Right lobe of liver (tissue), 4 donors: ENCODE measurements at regions not wholly inside any gene's neighbourhood (a gene's known extent, or its start where the extent isn't known, plus 50 kb on each side); places are given as distances from the start of the nearest gene placed in this dataset.

Experiments used
- POLR2A ChIP-seq: fragments of 450-650 bp; IDR thresholded peaks from one replicate; pipeline ENCODE4 v1.6.1; 2017; ENCODE audit warnings: antibody characterized with exemption, mild to moderate bottlenecking
- TF ChIP-seq, protein P1 (sequence below), 4 donors: fragments of 200-600 bp in 3 of 4; fragments of 450-650 bp in 1 of 4; IDR thresholded peaks; one replicate each; pipeline versions ENCODE4 v1.5.1 to v1.8.0; 2016 to 2022; ENCODE audit warnings: antibody characterized with exemption in 4 of 4, mild to moderate bottlenecking in 2 of 4
- donor health status: DM: no; HTN: no; CAD: no.
- donor health status: DM: no; HTN: no; CAD: no.
- donor health status: DM: no; HTN: yes; CAD: no.

DNA sequence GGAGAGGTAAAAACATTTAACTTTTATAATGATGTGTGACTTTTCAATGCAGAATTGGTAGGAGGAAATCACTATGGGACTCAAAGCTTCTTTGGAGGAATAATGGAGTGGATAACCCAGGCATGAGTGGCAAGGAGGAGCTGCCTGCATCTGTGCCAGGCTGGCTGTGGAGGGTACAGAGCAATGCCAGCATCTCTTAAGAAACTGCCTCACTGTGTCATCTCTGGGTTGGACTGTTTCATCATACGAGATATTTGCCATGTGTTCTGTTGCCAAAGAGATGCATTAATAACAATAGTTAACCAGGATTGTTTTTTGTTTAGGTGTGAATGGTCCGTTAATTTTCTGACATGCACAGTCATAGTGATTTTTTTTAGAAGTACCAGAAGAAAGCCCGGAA, 183.7 kb upstream of the NTF3 start:
- TF ChIP-seq, protein P1, sequence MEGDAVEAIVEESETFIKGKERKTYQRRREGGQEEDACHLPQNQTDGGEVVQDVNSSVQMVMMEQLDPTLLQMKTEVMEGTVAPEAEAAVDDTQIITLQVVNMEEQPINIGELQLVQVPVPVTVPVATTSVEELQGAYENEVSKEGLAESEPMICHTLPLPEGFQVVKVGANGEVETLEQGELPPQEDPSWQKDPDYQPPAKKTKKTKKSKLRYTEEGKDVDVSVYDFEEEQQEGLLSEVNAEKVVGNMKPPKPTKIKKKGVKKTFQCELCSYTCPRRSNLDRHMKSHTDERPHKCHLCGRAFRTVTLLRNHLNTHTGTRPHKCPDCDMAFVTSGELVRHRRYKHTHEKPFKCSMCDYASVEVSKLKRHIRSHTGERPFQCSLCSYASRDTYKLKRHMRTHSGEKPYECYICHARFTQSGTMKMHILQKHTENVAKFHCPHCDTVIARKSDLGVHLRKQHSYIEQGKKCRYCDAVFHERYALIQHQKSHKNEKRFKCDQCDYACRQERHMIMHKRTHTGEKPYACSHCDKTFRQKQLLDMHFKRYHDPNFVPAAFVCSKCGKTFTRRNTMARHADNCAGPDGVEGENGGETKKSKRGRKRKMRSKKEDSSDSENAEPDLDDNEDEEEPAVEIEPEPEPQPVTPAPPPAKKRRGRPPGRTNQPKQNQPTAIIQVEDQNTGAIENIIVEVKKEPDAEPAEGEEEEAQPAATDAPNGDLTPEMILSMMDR (IDR thresholded peaks at IDR 0.05), result no peak
- no peak for TF ChIP-seq POLR2A
